ENCODE measurements at regions not wholly inside any gene's neighbourhood (a gene's known extent, or its start where the extent isn't known, plus 50 kb on each side); places are given as distances from the start of the nearest gene placed in this dataset.

DNA sequence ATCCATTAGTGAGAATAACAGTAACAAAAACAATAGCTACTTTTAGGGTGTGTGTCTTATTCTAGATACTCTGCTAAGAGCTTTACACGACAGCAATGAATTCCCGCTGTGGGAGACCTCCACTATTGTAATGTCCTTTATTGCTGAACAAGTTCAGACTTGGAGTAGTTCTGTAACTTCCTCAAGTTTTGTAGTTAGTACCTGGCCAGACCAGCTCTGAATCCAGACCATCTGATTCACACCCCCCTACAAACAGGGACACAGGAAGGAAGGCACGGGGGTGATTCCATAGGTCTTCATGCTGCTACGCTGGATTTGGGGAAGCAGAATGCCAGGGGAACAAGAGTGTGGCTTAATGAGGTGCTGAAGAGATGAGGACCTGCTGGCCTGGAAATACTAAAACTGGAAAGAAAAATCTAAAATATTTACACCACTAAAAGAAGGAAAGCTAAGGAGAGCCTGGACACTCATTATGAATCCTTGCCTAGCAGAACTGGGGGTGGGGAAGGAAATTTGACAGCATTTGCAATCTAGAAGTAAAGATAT, 194.6 kb upstream of the TMEM72 start:
- TF ChIP-seq, protein P1, sequence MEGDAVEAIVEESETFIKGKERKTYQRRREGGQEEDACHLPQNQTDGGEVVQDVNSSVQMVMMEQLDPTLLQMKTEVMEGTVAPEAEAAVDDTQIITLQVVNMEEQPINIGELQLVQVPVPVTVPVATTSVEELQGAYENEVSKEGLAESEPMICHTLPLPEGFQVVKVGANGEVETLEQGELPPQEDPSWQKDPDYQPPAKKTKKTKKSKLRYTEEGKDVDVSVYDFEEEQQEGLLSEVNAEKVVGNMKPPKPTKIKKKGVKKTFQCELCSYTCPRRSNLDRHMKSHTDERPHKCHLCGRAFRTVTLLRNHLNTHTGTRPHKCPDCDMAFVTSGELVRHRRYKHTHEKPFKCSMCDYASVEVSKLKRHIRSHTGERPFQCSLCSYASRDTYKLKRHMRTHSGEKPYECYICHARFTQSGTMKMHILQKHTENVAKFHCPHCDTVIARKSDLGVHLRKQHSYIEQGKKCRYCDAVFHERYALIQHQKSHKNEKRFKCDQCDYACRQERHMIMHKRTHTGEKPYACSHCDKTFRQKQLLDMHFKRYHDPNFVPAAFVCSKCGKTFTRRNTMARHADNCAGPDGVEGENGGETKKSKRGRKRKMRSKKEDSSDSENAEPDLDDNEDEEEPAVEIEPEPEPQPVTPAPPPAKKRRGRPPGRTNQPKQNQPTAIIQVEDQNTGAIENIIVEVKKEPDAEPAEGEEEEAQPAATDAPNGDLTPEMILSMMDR (IDR thresholded peaks at IDR 0.05) = no peak
- TF ChIP-seq POLR2A (IDR thresholded peaks at IDR 0.05) (no peak), POLR2AphosphoS5 (IDR thresholded peaks at IDR 0.05) (no peak)
